Large intestine (tissue), 3 donors: ENCODE measurements at regions not wholly inside any gene's neighbourhood (a gene's known extent, or its start where the extent isn't known, plus 50 kb on each side); places are given as distances from the start of the nearest gene placed in this dataset.
"Not testable (repeated sequence)": the region's sequence is repeated elsewhere in the genome, so short reads cannot be mapped to it uniquely, and the experiment has no call there.

Source experiments
- DNase-seq, 2 donors: peaks; one replicate each; pipeline versions ENCODE4 v3.0.0 to v3.0.0-alpha.2; 2013
- H3K27ac ChIP-seq: one replicate; pipeline ENCODE4 v1.5.1; 2013; ENCODE audit warnings: low read length
- H3K27me3 ChIP-seq: 2 replicates; pipeline ENCODE4 v1.6.1; 2013; ENCODE audit warnings: low read length; ENCODE audit not compliant: control insufficient read depth, insufficient read depth
- H3K36me3 ChIP-seq: 2 replicates; pipeline ENCODE4 v1.6.1; 2013; ENCODE audit warnings: low read length; ENCODE audit not compliant: control insufficient read depth, insufficient read depth
- H3K4me1 ChIP-seq: one replicate; pipeline ENCODE4 v1.6.1; 2013; ENCODE audit warnings: low read length; ENCODE audit not compliant: control insufficient read depth, insufficient read depth
- H3K4me3 ChIP-seq: one replicate; pipeline ENCODE4 v1.5.1; 2013; ENCODE audit warnings: low read length
- H3K9me3 ChIP-seq: one replicate; pipeline ENCODE4 v1.6.1; 2013; ENCODE audit warnings: mild to moderate bottlenecking, low read depth, low read length, moderate library complexity; ENCODE audit not compliant: control insufficient read depth
- WGBS: methylation state at CpG from one replicate; pipeline ENCODE4 v1.1.5; 2013; ENCODE audit warnings: low lambda C conversion rate; ENCODE audit not compliant: insufficient coverage; 5-methylcytosine and 5-hydroxymethylcytosine counted together

DNA sequence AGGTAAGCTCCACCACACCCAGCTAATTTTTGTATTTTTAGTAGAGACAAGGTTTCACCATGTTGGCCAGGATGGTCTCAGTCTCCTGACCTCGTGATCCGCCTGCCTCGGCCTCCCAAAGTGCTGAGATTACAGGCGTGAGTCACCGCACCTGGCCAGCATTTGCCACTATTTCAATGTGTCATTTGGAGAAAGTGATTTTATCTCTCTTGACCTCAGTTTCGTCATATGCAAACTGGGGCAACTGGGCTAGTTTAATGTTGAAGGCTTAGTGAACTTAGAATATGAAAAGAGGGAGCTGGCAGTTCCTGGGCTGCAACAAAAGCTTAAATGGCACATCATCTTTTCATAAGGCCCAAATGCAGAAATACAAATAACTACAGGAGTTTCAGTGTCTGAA, 88.6 kb upstream of the DYNAP start:
- WGBS: no CpG with 5 or more reads among the region's 6 CpGs
- not testable (repeated sequence) for H3K9me3 ChIP-seq, H3K4me1 ChIP-seq, H3K27ac ChIP-seq, H3K4me3 ChIP-seq, DNase-seq, H3K36me3 ChIP-seq, H3K27me3 ChIP-seq

DNA sequence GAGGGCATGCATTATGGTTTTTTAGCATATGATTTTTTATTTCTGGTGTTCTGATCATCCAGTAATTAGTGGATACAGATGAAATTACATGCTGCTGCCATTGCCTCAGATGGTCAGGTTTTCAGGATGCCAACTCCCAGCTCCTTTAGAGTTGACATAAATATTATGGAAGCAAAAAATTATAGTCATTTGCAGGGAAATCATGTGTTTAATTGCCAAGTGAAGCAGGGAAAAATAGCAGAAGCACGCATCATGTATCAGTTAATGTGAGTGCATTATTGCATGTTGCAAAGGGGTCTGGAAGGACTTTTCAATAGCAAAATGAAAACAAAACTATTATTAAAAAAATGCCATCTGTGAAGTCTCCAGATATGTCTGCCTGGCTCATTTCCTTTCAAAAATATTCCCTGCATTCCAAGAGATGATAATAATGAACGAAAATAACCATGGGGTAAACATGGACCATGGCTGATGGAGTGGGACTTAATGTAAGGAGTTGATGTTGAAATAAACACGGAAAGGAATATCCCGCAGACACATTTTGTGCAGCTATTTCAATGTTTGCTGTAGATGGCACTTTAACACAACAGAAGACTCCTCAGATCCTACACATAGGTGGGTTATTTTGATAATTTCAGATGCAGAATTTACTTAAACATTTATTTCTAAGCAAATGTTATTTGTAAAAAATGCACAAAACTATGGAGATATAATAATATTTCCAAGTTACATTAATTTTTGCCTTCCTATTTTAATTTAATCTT, 87.7 kb upstream of the DYNAP start:
- no peaks in the 10 kb centered on the region for H3K27me3 ChIP-seq
- no peak for DNase-seq
- no peaks in the 10 kb centered on the region for H3K36me3 ChIP-seq
- H3K27ac ChIP-seq: no peak overlapping the region
- H3K4me3 ChIP-seq: no peak overlapping the region
- WGBS: 80% methylated on average over 2 of the region's 4 CpGs
- no peaks in the 10 kb centered on the region for H3K4me1 ChIP-seq
- no peaks in the 10 kb centered on the region for H3K9me3 ChIP-seq

GRCh38 chr18:54506516-54507261, 84.4 kb upstream of the DYNAP start:
- Histone ChIP-seq H3K27ac (no peak overlapping the region), H3K27me3 (no peaks in the 10 kb centered on the region), H3K36me3 (no peaks in the 10 kb centered on the region), H3K4me1 (no peaks in the 10 kb centered on the region), H3K4me3 (no peak overlapping the region), H3K9me3 (no peaks in the 10 kb centered on the region)
- no peak for DNase-seq
- no CpG with 5 or more reads among the region's 2 CpGs for WGBS

DNA sequence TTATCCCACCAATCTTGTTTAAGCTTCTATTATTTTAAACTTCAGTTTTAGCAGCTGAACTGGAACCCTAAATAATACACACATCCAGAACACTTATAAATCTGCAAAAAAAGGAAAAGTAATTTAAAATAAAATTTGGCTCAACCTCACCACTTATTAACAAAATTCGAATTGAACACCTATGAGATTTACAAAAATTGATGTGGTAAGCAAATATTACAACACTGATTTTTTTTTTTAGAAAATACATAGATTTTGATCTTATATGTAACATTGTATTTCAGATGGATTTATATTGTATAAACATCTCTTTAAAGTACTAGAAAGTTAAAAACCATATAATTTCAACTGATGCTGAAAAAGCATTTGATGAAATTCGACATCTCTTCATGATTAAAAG, 81.3 kb upstream of the DYNAP start:
- Histone ChIP-seq H3K4me1 (no peaks in the 10 kb centered on the region), H3K27ac (no peak overlapping the region), H3K27me3 (no peaks in the 10 kb centered on the region), H3K36me3 (no peaks in the 10 kb centered on the region), H3K9me3 (no peaks in the 10 kb centered on the region), H3K4me3 (no peak overlapping the region)
- no peak for DNase-seq
- WGBS: 70% methylated on average over 1 of the region's 2 CpGs

DNA sequence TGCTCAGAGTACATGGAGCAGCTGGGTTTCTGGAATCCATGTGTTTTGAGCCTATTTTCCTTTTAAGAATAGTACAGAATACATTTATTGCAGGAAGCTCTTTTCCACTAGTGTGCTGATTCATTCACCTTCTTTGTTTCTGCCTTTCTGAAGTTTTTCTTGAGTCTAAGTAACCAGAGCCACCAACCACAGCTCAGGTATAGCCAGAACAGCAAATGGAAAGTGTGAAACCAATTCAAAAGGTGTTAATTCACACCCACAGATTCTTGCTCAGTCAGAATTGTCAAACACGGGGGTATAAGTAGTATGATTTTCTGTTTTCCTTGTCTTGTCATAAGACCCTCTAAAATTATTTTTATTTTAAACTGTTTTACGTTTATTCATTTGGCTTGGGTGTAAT, 75.9 kb upstream of the DYNAP start:
- H3K4me3 ChIP-seq: no peak overlapping the region
- H3K27ac ChIP-seq: no peak overlapping the region
- H3K4me1 ChIP-seq: no peaks in the 10 kb centered on the region
- no peaks in the 10 kb centered on the region for H3K9me3 ChIP-seq
- WGBS: 83% methylated on average over 2 of the region's 2 CpGs
- no peaks in the 10 kb centered on the region for H3K27me3 ChIP-seq
- DNase-seq: no peak
- no peaks in the 10 kb centered on the region for H3K36me3 ChIP-seq

DNA sequence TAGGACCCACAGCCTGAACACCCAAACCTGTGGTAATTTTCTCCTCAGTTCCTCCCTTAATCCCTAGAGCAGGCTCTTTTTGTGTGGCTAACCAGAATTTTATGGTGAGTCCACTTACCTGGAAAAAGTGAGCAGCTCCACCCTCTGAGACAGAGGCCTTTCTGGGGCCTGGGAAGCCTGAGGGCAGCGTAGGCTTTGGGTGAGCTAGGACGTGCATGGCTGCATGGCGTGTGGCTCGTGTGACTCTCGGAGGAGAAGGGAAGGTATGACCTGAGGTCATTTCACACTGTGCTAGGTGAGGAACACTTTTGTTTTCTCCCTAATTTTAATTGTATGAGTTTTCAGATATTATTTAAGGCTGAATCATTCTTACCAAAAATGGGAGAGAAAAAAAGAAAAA, 73.5 kb upstream of the DYNAP start:
- DNase-seq: no peak
- H3K27me3 ChIP-seq: no peaks in the 10 kb centered on the region
- no peak overlapping the region for H3K4me3 ChIP-seq
- no peaks in the 10 kb centered on the region for H3K9me3 ChIP-seq
- H3K4me1 ChIP-seq: no peaks in the 10 kb centered on the region
- no peak overlapping the region for H3K27ac ChIP-seq
- H3K36me3 ChIP-seq: no peaks in the 10 kb centered on the region
- WGBS: no CpG with 5 or more reads among the region's 5 CpGs

DNA sequence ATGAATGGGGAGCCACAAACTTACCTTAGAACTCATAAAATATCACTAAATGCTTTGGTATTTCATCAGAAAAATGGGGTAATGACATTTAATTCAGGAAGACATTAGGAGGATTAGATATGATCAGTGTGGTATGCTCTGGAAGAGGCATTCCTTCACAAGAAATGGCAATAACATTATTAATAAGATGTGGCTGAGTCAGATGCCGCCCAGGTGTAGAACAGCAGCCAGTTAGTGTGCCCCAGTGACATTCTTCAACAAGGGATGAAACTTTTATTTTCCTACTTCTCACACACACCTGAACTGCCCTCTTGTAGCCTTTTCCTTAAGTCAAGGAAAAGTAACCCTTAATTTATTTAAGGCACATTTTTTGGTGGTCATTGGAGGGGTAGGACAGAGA, 69.2 kb upstream of the DYNAP start:
- H3K9me3 ChIP-seq: no peaks in the 10 kb centered on the region
- no peaks in the 10 kb centered on the region for H3K27me3 ChIP-seq
- DNase-seq: no peak
- no peak overlapping the region for H3K27ac ChIP-seq
- H3K4me3 ChIP-seq: no peak overlapping the region
- no peaks in the 10 kb centered on the region for H3K4me1 ChIP-seq
- no CpG with 5 or more reads among the region's 1 CpG for WGBS
- no peaks in the 10 kb centered on the region for H3K36me3 ChIP-seq

DNA sequence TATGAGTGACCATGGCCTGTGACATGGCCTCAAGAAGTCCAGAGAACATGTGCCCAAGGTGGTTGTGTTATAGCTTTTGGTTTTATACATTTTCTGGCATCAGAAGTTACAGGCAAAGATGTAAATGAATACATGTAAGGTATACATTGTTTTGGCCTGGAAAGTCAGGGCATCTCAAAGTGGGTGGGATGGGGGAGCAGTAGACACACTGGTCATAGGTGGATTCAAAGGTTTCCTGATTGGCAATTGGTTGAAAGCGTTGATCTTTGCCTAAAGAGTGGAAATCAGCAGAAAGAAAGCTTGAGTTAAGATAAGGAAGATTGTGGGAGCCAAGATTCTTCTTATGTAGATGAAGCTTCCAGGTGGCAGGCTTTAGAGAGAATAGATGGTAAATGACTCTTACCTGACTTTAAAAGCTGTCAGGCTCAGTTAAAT, 62.1 kb upstream of the DYNAP start:
- Histone ChIP-seq H3K4me3 (no peak overlapping the region), H3K9me3 (no peaks in the 10 kb centered on the region), H3K4me1 (peaks cover 13% of the 10 kb centered on the region), H3K36me3 (no peaks in the 10 kb centered on the region), H3K27me3 (no peaks in the 10 kb centered on the region), H3K27ac (no peak overlapping the region)
- WGBS: no CpG with 5 or more reads among the region's 1 CpG
- no peak for DNase-seq

GRCh38 chr18:54529444-54529843, 61.6 kb upstream of the DYNAP start:
- Histone ChIP-seq H3K4me1 (peaks cover 13% of the 10 kb centered on the region), H3K27me3 (no peaks in the 10 kb centered on the region), H3K27ac (no peak overlapping the region), H3K4me3 (no peak overlapping the region), H3K9me3 (no peaks in the 10 kb centered on the region), H3K36me3 (no peaks in the 10 kb centered on the region)
- WGBS: 100% methylated on average over 1 of the region's 2 CpGs
- DNase-seq: no peak

DNA sequence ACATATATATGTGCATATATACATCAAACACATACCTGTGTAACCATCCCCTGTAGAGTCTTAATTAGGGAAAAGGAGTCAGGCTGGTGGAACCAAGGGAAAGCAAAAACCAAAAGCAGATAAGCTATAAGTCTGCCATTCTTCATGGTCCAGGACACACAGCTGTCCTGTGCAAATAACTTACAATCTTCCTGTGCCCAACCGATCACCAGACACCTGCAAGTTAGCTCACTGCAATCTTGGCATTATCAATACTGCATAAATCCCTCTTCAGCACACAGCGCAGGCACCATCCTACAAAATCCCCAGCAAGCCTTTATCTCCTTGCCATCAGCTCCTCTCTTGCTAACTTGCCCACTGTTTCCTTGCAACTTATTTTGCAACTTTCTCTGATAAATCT, 60.8 kb upstream of the DYNAP start:
- no peak overlapping the region for H3K4me3 ChIP-seq
- WGBS: no CpG with 5 or more reads among the region's 2 CpGs
- H3K9me3 ChIP-seq: peaks cover 6% of the 10 kb centered on the region
- peaks cover 13% of the 10 kb centered on the region for H3K4me1 ChIP-seq
- no peak for DNase-seq
- no peak overlapping the region for H3K27ac ChIP-seq
- no peaks in the 10 kb centered on the region for H3K27me3 ChIP-seq
- no peaks in the 10 kb centered on the region for H3K36me3 ChIP-seq
